GM19239 (cell line): ENCODE measurements at regions not wholly inside any gene's neighbourhood (a gene's known extent, or its start where the extent isn't known, plus 50 kb on each side); places are given as distances from the start of the nearest gene placed in this dataset.

Source experiments
- DNase-seq: peaks from one replicate; pipeline ENCODE4 v3.0.0; 2011; ENCODE audit warnings: low spot score; ENCODE audit not compliant: insufficient read length
- FAIRE-seq: peaks from 2 replicates; lab custom pipeline; 2011; peaks lifted over from hg19 to GRCh38; lab: Jason Lieb, UNC

DNA sequence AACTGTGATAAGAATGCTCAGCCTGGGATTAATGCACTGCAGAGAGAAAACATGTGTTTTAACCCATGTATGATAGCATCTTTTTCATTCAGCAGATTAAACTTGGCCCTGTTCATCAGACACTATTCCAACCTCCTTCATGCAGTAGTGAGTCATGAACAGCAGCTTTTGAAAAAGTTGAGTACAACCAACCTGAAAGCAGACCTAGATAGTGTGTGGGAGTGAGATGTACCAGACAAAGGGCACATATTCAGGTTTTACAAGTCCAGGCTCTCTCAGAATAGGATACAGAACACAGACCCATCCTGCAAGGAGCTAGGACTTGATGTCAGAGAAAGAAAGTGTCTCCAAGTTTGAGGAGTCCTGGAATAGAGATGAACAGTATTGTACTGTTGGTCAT lies 237.3 kb upstream of the STS start:
- FAIRE-seq (peak; percentile 44), DNase-seq (no peak)

DNA sequence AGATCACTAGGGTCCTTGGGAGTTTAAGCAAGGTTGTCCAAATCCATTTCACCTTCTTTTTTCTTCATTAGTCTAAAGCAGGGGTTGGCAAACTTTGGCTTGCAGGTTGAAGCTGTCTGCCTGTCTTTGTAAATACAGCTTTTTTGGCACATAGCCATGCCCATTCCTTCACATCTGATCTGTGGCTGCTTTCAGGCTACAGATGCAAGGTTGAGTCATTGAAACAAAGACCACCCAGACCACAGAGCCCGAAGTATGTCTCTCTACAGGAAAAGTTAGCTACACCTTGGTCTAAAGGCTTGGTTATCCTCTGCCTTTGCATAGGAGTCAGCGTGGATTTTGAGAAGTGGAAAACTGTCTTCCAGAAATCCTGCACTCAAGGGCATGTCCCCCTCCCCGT lies 238.1 kb upstream of the STS start:
- DNase-seq (no peak), FAIRE-seq (no peak)

- no peak for DNase-seq
- FAIRE-seq, result no peak
Measured at GRCh38 chrX:6906608-6907007, 240.9 kb upstream of the STS start.

- no peak for DNase-seq
- no peak for FAIRE-seq
Measured at GRCh38 chrX:6904156-6904555, 243.4 kb upstream of the STS start.

GRCh38 chrX:6898371-6898770 lies 249.1 kb upstream of the STS start:
- DNase-seq (no peak), FAIRE-seq (no peak)

DNA sequence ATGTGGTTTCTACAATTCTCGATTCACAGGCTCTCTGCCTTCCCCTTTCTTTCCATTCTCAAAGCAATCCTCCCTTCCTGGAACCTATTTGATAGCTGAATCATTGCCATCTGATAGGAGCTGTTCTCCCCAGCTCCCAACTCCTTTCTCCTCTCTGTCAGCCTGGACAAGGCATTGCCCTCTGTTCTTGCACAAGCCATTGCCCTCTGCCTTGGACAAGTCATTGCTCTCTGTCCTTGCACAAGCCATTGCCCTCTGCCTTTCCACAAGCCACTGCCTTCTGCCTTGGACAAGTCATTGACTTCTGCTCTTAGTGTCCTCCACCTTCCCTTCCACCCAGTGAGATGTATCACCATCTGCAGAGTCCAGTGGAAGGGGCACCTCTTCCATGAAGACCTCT lies 256.1 kb upstream of the STS start:
- DNase-seq, result no peak
- FAIRE-seq, result no peak

GRCh38 chrX:6890544-6891261 lies 256.8 kb upstream of the STS start:
- DNase-seq (no peak), FAIRE-seq (no peak)

- DNase-seq (no peak), FAIRE-seq (no peak)
Measured at GRCh38 chrX:6885909-6886308, 261.6 kb upstream of the STS start.

DNA sequence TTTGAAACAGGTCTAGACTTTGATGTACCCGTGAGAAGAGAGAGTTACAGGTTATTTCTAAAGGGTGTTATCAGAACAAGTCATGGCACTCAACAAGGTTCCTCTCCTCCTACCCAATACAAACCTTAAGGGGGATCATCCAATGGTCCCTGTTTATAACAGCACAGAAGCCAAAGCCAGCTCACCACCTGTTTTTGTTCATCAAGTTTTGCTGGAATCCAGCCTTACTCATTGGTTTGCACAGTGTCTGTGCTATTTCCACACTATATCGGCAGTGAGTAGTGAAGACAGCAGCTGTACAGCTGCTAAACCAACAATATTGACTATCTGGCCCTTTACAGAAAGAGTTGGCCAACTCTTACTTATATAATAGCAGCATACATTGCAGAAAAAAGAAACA lies 262.1 kb upstream of the STS start:
- FAIRE-seq (no peak), DNase-seq (no peak)

GRCh38 chrX:6861456-6861855 lies 286.1 kb upstream of the STS start:
- no peak for FAIRE-seq
- DNase-seq, result no peak

- FAIRE-seq (no peak), DNase-seq (no peak)
Measured at GRCh38 chrX:6857749-6858148, 289.8 kb upstream of the STS start.

DNA sequence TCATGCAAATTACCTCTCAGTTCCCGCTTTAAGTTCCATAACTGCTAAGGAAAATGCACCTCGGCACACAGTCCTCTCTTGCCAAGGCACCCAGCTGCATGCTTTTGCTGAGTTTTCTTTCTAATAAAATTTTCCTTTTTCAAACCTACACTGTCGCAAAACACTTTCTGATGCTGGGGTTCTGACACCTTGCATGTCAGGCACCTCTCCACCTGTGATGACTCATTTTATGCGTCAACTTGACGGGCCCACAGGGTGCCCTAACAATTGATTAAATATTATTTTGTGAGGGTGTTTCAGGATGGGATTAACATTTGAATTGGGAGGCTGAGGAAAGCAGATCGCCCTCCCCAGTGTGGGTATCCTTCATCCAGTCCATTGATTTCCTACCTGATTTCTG lies 291.0 kb upstream of the STS start:
- DNase-seq, result no peak
- no peak for FAIRE-seq

GRCh38 chrX:6852869-6853268 lies 294.6 kb upstream of the STS start:
- no peak for FAIRE-seq

GRCh38 chrX:6852121-6852520 lies 295.4 kb upstream of the STS start:
- no peak for FAIRE-seq
- no peak for DNase-seq

More at GRCh38 chrX:6852869-6853268, 294.6 kb upstream of the STS start:
- no peak for DNase-seq

DNA sequence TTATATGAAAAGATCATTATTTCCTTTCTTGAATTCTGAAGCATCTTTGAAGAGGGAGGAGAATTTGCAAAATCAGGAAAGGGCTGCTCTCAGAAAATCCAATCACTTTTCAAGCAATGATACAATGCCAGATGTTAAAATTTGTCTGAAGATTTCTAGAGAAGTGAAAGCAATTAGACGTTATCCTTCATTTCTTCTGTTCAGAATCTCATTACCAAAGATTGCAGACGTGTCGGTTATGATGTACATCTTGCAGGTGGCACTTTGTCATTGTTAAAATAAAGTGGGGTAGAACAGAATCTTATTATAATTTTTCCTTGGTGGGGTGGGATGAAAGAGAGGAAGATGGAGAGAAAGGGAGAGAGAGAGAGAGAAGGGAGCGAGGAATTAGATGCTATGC lies 296.4 kb upstream of the STS start:
- DNase-seq (no peak), FAIRE-seq (no peak)

- DNase-seq (no peak), FAIRE-seq (no peak)
Measured at GRCh38 chrX:6849716-6850414, 297.6 kb upstream of the STS start.

GRCh38 chrX:6832619-6833018 lies 297.7 kb upstream of the VCX3A start:
- DNase-seq, result no peak
- FAIRE-seq, result no peak

DNA sequence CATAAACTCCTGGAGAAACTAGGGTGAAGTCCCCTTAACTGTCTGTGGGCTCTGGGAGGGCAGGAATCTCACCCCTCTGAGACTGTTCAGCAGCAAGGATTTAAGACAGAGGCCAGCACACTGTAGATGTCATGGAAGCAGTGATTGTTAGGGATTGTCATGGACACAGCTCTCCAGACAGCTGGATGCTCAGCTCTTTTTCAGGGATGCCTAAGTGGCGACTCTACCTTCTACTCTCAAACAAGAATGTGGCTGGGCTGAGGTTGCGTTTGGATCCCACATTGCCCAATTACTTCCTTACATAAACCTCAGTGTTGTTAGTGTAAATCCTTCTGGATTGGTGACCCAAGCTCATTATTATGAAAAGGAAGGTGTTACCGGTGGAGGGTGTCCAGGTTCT lies 291.9 kb upstream of the VCX3A start:
- DNase-seq (no peak), FAIRE-seq (no peak)

- peak; percentile 26 for FAIRE-seq
- DNase-seq, result no peak
Measured at GRCh38 chrX:6821730-6822129, 286.8 kb upstream of the VCX3A start.

- no peak for FAIRE-seq
- no peak for DNase-seq
Measured at GRCh38 chrX:6813836-6814370, 279.0 kb upstream of the VCX3A start.

DNA sequence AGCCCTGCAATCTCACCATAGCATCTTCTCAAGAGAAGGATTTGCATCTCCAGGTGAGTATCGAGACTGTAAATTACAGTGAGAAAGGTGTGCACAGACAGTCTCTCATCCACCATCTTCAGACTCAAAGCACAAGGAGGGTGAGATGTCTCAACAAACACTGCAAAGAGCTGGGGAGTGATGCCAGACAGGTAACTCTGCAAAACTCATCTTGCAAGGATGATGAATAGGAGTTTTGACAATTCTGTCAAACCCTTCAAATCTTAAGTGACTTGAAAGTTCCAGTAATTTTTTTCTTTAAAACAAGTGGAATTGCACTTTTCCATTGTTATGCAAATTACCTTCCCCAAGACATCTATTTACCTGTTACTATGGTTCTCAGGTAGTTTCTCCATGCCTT lies 277.2 kb upstream of the VCX3A start:
- DNase-seq, result no peak
- FAIRE-seq, result no peak

DNA sequence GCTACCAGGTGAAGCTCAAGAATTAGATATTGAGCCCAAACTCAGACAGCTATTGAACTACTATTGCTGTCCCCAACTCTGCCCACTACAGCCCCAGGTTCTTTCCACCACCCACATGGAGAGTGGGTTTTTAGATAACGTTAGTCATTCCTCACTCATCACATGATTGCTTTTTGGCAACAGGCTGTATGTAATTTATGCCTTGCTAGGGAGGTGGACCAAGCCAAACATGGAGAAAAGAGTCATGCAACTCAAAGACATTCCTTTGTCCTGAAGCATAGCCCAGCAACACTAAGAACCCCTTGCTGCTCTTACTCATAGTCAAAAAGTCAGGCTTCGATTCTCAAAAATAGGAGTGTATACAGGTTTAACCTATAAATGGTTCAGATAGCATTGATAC lies 275.9 kb upstream of the VCX3A start:
- FAIRE-seq, result no peak

More for the DNA sequence above, 275.9 kb upstream of the VCX3A start:
- DNase-seq, result no peak
